K562 (cell line): ENCODE measurements at regions not wholly inside any gene's neighbourhood (a gene's known extent, or its start where the extent isn't known, plus 50 kb on each side); places are given as distances from the start of the nearest gene placed in this dataset.

Source experiments
- CHD2 ChIP-seq: IDR thresholded peaks from 2 replicates; pipeline ENCODE4 v1.6.1; 2011; ENCODE audit warnings: low read depth, low read length
- RAD21 ChIP-seq, 2 experiments: fragments of 250-450 bp in 1 of 2; fragments of 450-650 bp in 1 of 2; sonication (Bioruptor Pico) in 1 of 2; formaldehyde crosslinking in 1 of 2; IDR thresholded peaks in 1 of 2; conservative IDR thresholded peaks in 1 of 2; 2 replicates each; pipeline versions ENCODE4 v1.4.0 to v1.8.0; 2020 to 2022; ENCODE audit warnings: mild to moderate bottlenecking in 2 of 2, moderate library complexity in 1 of 2
- RBFOX2 ChIP-seq: fragments of 200-400 bp; formaldehyde crosslinking; IDR thresholded peaks from 2 replicates; pipeline ENCODE4 v1.6.1; 2017; ENCODE audit warnings: low read depth, mild to moderate bottlenecking, low read length, moderate library complexity
- RHOXF2B ChIP-seq: fragments of 250-450 bp; sonication (Bioruptor Pico); conservative IDR thresholded peaks from 2 replicates; pipeline ENCODE4 v1.5.1; 2021
- SIX5 ChIP-seq, 2 experiments: IDR thresholded peaks; 2 replicates each; pipeline ENCODE4 v1.6.1; 2011; ENCODE audit warnings: low read length in 2 of 2, borderline replicate concordance in 1 of 2, low read depth in 1 of 2, mild to moderate bottlenecking in 1 of 2, moderate library complexity in 1 of 2; ENCODE audit not compliant: insufficient read depth in 1 of 2
- ZBTB43 ChIP-seq: sonication (generic); formaldehyde crosslinking; IDR thresholded peaks from 2 replicates; pipeline ENCODE4 v1.8.0; 2023; ENCODE audit warnings: mild to moderate bottlenecking, missing genetic modification reagents
- ZNF274 ChIP-seq: IDR thresholded peaks from 2 replicates; pipeline ENCODE4 v1.6.1; 2011; ENCODE audit warnings: low read depth, mild to moderate bottlenecking, low read length, moderate library complexity, borderline replicate concordance
- ZNF311 ChIP-seq: fragments of 250-450 bp; sonication (Bioruptor Pico); IDR thresholded peaks from 2 replicates; pipeline ENCODE4 v1.4.0; 2020; ENCODE audit warnings: mild to moderate bottlenecking, moderate library complexity
- TF ChIP-seq, protein P1 (sequence below): fragments of 200-800 bp; sonication (Bioruptor generic); IDR thresholded peaks from 2 replicates; pipeline ENCODE4 v1.6.1; 2017; ENCODE audit warnings: missing genetic modification characterization, missing compliant biosample characterization

- no peak for TF ChIP-seq CHD2
- no peak for TF ChIP-seq RAD21 (CRISPR knock-in tag; conservative IDR thresholded peaks at IDR 0.05 in 1 of 2, IDR thresholded peaks at IDR 0.05 in 1 of 2)
- no peak for TF ChIP-seq RBFOX2
- no peak for TF ChIP-seq RHOXF2B (CRISPR knock-in tag)
- TF ChIP-seq ZBTB43 (CRISPR knock-in tag) = no peak
- TF ChIP-seq ZNF311 (CRISPR knock-in tag) = no peak
- TF ChIP-seq SIX5 (IDR thresholded peaks at IDR 0.05; ENCODE audit: borderline replicate concordance in 1 of 2, insufficient read depth in 1 of 2, low read depth in 1 of 2, low read length in 2 of 2) = no peak
- TF ChIP-seq, protein P1, sequence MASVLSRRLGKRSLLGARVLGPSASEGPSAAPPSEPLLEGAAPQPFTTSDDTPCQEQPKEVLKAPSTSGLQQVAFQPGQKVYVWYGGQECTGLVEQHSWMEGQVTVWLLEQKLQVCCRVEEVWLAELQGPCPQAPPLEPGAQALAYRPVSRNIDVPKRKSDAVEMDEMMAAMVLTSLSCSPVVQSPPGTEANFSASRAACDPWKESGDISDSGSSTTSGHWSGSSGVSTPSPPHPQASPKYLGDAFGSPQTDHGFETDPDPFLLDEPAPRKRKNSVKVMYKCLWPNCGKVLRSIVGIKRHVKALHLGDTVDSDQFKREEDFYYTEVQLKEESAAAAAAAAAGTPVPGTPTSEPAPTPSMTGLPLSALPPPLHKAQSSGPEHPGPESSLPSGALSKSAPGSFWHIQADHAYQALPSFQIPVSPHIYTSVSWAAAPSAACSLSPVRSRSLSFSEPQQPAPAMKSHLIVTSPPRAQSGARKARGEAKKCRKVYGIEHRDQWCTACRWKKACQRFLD (CRISPR knock-in tag) = no peak
- no peak for TF ChIP-seq ZNF274
These were observed 138.1 kb upstream of the THSD7A start for GRCh38 chr7:11970132-11970531.
